NCI-H1436 treated with DMSO at 0.1 percent for 48 hours (cell line): ENCODE measurements at regions not wholly inside any gene's neighbourhood (a gene's known extent, or its start where the extent isn't known, plus 50 kb on each side); places are given as distances from the start of the nearest gene placed in this dataset.
"Not testable (repeated sequence)": the region's sequence is repeated elsewhere in the genome, so short reads cannot be mapped to it uniquely, and the experiment has no call there.

Experiments
- DNase-seq: peaks from one replicate; lab custom pipeline; 2025; lab: John Stamatoyannopoulos, UW

DNA sequence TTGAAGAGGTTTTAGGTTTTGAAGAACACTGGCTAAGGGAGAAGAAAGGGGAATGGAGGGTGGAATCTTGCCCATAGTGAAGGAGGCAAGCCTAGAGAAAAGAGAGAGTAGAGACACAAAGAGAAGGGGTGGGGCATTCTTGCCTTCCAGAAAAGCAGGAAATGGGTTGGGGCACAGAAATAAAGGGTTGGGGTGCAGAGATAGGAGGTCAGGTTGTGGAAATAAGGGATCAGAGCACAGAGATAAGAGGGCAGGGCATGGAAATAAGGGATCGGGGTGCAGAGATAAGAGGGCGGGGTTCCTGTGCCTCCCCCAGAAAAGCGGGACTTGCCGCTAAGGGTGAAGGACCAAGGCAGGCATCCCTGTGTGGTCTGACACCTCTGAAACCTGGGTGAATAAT lies 69.9 kb downstream of the ALG1L2 start:
- not testable (repeated sequence) for DNase-seq

DNA sequence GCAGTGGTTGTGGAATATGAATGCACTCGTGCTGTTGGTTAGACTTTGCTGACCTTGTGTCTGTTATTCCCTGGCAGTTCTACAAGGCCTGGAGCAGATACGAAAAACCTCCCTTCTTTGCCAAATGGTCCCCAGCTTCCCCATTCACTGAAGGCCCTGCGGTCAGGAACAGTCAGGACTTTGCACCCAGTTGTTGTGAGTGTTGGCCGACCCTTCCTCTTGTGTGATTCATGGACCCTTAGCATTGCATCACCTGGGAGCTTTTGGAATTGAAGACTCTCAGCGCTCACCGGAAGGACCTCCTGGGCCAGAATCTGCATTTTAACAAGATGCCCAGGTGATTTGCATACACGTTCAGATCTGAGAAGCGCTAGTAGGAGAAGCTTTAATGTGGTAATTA lies 71.6 kb downstream of the ALG1L2 start:
- DNase-seq = not testable (repeated sequence)

DNA sequence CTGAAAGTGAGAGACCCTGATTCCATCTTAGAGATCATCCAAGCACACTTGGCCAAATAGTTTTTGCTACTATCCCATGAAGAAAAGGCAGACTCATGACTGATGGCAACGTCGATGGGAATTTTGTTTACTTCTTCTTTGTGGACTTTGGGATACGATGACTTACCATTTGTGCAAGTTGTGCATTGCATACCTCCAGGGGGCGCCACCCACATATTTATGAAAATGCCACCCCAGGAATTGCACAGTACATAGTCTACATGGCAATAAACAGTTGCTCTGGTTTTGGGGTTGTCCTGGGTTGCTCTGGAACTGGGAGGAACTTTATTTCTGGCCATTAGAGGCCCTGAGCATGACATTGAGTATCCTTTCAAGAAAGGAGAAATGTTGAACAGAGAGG lies 73.8 kb downstream of the ALG1L2 start:
- not testable (repeated sequence) for DNase-seq

DNA sequence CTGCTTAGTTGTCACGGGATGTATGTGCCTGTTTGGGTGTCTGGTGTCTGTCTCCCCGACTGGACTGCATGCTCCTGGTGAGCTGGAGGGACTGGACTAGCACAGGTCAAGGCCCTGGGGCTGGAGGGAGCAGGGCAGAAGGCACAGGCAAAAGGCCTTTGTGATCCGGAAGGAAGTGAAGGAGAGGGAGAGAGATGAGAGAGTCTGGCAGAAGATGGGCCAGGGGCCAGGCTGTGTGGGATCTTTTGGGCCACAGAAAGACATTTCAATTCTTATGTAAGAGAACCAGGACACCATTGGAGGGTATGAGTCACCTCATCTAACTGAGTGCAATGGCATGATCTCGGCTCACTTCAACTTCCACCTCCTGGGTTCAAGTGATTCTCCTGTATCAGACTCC lies 85.2 kb downstream of the ALG1L2 start:
- DNase-seq = not testable (repeated sequence)

DNA sequence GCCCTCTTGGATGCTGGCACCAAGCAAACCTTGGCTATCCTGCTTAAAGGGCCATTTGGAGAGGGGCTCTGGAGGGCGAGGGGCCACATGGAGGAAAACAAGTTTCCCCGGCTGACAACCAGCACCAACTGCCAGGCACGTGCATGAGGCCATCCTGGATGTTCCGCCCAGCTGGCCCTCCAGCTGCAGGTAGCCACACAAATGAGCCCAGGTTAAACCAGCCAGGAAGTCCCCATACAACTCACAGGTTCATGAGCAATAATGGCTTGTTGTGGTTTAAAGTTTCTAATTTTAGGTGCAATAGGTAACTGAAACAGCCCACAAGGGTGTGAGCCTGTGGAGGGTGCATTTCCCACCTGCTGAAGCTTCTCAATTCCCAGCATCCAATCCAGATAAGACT lies 93.6 kb downstream of the ALG1L2 start:
- DNase-seq = not testable (repeated sequence)

DNA sequence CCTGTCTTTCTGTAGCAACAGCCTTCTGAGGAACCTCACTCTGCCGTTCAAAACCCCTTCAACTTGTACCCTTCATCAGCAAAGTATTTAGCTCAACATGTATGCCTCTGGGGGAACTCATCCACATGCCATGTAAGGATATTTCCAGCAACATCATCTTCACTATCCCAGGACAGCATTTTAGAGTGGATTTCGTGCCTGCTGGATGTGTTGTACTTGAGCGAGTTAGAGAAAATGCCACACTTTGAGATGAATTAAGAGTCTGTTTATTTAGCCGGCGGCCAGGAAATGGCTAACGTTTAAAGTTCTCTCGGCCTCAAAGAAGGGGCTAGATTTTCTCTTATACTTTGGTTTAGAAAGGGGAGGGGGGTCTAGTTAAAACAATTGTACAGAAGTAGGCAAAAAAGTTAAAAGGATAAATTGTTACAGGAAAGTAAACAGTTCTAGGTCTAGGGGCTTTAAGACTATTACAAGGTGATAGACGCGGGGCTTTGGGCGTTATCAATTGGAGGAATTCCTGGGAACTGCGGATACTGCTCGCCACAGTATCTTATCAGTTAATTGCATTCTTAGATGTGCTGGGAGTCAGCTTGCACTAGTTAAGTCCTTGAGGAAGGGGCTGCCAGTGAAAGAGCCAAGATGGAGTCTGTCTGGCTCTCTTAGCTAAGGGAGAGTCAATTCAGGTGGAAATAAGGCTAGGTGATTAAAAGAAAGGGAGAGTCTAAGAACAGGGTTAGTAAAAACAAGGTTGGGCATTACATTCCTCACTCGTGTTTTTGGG lies 95.0 kb downstream of the ALG1L2 start:
- DNase-seq = not testable (repeated sequence)

DNA sequence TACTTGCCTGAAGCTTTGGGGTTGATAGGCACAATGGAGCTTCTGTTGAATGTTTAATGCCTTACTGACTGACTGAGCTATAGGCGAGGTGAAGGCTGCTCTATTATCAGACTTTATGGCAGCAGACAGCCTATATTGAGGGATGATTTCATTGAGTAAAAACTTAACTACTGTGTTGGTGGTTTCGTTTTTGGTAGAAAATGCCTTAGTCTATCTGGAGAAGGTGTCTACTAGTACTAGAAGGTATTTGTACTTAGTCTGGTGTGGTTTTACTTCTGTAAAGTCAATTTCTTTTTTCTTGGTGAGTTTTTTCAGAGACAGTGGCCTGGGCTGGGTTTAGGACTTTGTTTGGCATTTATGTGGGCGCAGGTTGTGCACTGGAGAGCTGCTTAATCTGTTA lies 97.2 kb downstream of the ALG1L2 start:
- not testable (repeated sequence) for DNase-seq

DNA sequence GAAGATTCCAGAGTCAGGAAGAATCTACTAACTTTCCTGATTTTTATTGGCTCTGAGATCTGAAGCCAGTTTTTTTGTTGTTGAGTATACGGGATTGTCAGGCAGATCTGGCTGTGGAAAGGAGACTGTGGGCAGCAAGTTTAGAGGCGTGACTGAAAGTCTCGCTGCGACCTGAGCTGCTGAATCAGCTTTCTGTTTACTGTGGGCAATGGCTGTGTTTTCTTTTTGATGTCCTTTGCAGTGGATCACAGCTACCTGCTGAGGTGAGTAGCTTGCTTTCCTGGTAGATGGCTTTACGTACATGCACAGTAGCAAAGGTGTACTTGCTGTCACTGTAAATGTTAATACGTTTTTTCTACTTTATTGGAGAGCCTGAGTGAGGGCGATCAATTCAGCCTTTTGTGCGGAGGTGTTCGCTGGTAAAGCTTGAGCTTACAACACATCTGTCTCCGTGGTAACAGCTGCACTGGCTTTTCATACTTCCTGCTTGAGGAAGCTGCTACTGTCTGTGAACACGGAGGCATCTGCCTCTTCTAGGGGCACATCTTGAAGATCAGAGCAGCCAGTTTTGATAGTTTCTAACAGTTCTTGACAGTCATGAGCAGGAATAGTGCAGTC lies 97.8 kb downstream of the ALG1L2 start:
- not testable (repeated sequence) for DNase-seq

DNA sequence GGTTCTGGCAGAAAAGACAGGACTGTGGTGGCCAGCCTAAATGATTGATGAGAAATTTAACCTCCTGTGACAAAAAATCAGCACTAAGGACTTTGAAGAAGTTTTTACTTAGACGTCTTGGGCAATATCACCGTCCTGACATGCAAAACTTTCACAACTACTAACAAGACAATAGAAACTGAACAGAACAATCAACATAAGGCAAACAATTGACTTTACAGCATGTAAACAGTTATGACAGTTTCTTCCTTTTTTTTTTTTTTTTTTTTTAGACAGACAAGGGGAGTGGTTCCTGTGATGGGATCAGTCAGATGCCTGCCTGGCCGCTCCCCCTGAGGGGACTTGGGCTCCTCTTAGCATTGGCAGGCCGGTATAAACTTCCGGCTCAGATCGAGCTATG lies 100.8 kb downstream of the ALG1L2 start:
- not testable (repeated sequence) for DNase-seq

DNA sequence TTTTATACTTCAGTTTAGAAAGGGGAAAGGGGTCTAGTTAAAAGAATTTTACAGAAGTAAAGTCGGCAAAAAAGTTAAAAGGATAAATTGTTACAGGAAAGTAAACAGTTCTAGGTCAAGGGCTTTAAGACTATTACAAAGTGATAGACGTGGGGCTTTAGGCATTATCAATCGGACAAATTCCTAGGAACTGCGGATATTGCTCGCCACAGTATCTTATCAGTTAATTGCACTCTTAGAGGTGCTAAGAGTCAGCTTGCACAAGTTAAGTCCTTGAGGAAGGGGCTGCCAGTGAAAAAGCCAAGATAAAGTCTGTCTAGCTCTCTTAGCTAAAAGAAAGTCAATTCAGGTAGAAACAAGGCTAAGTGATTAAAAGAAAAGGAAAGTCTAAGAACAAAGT lies 102.1 kb downstream of the ALG1L2 start:
- not testable (repeated sequence) for DNase-seq

DNA sequence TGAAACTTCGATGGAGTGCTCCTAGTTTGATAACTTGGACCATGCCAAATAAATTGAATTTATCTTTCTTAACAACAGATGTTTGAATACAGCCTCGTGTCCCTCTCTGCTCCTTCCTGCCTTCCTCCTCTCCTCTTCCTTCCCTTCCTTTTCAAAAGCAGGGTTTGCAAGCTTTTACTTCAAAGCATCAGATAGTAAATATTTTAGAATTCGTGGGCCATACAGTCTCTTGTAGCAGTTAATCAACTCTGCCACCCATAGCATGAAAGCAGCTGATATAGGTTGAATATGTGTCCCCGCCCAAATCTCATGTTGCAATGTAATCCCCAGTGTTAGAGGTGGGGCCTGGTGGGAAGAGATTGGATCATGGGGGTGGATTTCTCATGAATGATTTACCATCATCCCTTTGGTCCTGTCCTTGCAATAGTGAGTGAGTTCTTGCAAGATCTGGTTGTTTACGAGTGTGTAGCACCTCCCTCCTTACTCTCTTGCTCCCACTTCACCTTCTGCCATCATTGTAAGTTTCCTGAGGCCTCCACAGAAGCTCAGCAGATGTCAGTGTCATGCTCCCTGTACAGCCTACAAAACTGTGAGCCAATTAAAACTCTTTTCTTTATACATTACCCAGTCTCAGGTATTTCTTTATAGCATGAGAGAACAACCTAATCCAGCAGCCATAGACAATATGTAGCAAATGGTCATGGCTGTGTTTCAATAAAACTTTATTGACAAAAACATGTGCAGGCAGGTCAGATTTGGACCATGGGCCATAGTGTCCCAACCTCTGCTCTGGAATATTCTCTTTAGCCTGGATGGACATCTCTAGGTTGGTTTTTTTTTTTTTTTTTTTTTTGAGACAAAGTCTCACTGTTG lies 102.8 kb downstream of the ALG1L2 start:
- not testable (repeated sequence) for DNase-seq

DNA sequence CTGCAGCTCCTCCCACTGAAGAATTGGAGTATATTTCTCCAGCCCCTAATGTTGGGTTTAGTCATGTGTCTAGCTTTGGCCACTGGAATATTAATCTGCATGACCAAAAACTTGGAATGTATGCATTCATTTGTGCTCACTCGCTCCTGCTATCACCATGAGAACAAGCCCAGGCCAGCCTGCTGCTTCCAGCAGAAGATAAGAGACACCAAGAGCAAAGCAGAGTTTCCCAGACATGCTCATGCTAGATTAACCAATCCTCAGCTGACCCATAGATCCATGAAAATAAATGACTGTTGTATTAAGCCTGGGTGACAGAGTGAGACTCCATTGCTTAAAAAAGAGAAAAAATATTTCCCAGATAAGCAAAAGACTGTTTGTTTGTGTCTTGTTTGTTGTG lies 119.6 kb downstream of the ALG1L2 start:
- not testable (repeated sequence) for DNase-seq

DNA sequence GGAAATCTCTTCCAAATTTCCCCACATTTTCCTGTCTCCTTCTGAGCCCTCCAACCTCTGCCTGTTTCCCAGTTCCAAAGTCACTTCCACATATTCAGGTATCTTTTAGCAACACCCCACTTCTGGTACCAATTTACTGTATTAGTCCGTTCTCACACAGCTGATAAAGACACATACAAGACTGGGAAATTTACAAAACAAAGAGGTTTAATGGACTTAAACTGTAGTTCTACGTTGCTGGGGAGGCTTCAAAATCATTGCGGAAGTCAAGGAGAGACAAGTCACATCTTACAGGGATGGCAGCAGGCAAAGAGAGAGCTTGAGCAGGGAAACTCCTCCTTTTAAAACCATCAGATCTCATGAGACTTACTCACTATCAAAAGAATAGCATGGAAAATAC lies 122.0 kb downstream of the ALG1L2 start:
- DNase-seq = not testable (repeated sequence)

DNA sequence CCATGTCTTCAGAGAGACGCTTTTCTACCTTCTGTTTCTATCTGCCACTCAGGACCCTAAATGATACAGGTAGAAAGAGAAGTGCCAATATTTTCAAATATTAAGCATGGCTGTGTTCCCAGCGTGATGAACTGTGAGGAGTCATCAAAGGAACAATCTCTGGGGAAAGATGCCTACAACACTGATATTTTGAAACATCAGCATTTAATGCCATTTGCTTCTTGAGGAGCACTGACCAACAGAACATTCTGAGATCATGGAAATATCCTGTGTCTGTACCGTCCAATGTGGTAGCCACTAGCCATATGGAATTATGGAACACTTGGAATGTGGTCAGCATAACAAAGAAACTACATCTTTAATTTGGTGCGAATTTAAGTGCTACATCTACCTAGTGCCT lies 117.9 kb upstream of the COL6A5 start:
- no peak for DNase-seq

DNA sequence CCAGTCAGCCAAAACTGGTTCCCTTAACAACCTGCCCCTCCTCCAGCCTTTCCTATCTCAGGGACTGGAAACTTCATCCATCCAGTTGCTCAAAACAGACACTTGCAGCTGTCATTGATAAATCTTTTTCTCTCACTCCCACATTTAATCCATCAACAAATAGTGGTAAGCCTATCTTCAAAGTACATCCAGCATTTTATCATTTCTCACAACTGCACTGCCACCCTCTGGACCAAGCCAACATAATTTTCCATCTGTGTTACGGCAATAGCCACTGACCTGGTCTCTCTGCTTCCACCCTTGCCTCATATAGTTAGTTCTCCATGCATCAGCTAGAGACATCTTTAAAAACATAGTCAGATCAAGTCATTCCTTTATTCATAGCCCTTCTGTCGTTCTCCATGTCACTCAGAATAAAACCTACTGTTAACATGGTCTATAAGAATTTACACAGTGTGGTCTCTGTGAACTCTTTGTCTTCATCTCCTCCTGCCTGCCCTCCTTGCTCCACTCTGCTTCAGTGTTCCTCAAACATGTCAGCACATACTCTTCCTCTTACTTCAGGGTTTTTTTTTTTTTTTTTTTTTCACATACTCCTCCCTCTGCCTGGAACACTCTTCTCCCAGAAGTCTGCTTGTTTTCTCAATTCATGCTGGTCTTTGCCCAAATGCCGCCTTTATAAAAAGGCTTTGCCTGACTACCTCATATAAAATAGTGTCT lies 102.5 kb upstream of the COL6A5 start:
- DNase-seq = no peak

DNA sequence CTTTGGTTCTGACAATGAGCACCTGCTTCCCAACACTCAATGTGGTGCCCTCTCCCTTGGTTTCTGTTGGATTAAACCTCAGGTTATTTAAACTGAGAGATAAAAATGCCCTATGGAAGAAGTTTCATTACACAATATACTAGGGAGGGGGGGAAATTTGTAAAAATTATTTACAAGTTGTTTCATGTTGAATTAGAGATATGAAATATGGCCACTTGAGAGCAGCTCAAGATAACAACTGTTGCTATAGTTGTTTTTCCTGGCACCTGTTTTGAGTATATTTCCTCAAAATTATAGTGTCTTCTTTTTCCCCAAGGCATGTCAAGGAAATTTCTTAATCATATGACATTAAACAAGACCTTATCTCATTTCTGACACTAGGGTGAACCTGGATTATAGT lies 101.7 kb upstream of the COL6A5 start:
- DNase-seq = no peak

DNA sequence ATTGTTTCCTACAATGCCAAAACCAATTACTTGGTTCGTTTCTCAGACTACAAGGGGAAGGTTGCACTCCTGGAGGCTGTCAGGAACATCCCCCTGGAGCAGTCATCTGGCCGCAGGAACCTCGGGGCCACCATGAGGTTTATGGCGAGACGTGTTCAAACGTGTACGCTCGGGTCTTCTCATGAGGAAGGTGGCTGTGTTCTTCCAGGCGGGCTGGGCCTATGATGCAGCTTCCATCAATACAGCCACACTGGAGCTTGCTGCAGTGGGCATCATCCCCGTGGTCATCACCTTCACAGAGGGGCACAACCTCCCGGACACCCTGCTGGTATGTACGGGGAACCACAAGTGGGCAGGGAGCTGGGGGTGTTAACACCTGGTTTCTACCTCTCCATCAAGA lies 94.5 kb upstream of the COL6A5 start:
- no peak for DNase-seq

DNA sequence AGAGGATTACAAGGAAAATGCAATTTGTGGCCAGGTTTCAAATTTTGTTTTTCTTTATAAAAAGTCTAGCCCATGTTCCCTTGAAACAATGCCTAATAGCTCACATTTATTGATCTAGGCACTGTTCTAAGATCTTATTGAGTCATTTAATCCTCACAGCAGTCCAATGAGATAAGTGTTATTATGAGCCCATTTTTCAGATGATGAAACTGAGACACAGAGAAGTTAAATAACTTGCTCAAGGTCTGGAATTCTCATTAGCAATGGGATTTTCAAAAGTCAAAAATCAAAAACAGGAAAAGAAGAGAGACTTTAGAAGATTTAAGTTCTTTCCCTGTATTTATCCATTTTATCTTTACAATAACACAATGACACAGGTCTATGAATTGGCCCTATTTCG lies 90.0 kb upstream of the COL6A5 start:
- no peak for DNase-seq

DNA sequence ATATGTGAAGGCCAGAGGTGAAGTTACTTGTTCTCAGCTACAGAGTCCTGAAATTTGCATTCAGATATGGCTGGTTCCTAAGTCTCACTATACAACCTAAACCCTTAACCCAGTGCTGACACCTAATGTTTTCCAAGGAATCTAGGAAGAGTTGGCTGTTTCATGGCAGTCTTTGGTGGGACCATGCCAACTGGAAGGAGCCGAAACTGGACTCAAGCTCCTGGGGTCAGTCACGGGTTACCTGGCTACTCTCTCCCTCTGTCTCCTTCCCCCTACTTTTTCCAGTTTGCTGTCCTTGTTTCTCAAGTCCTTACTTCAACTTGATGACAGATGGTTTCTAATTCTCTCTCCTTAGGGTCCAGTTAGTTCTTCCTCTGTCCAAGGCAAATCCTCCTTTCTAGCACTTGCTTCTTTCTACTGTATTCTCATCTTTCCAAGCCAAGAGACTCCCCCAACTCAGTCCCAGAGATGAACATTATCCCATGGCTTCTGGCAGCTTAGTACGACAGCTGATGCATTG lies 88.6 kb upstream of the COL6A5 start:
- DNase-seq = no peak

DNA sequence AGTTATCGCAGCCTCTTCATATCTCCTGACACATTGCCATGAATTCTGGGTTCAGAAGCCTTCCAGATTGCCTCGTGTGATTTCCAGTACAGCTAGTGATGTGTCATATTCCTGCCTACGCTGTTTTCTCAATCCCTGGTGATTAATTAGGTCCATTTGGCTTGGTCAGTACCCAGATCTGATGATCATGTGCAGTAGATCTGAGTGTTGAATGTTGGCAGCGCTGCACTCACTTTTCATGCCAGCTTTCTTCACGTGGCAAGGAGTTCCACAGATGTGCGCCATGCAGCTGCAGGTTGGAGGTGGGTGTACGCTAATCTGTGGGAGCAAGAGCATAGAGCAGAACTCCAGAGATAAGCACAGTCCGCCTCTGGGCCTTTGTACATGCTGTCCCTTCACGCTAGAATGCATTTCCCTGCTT lies 86.9 kb upstream of the COL6A5 start:
- DNase-seq = no peak

DNA sequence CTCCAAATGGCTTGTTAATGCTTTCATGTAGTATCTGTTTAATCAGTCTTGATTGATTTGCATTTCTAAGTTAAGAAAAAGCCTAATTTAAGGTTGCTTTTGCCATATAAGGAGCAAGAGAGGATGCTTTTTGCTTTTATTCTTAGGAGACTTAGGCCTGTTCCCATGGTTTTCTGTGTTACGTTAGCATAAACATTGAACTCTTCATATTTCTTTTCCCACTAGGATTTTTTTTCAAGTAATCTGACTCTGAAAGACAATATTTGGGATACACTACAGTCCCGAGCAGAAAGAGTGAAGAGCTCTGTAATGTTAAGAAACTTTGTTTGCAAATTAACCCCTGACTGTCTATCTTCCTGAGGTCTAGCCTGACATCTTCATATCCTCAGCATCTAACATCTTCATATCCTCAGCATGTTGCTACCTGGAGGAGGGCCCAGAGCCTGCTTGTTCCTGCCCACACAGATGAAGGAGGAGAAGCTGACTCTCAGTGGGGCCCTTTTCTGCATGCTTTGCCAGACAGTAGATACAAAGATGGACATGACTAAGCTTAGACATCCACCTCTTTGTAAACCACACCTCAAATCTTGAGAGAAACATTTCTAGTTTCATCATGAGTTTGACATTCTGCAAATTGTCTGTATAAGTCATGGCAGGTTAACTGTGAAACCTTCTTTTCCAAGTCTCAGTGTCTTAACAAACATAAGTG lies 86.2 kb upstream of the COL6A5 start:
- no peak for DNase-seq
